GM12892 (cell line): ENCODE measurements at regions not wholly inside any gene's neighbourhood (a gene's known extent, or its start where the extent isn't known, plus 50 kb on each side); places are given as distances from the start of the nearest gene placed in this dataset.

ENCODE experiments used
- DNase-seq: peaks from one replicate; pipeline ENCODE4 v3.0.0; 2011; ENCODE audit not compliant: insufficient read length
- FAIRE-seq: peaks from 2 replicates; lab custom pipeline; 2011; peaks lifted over from hg19 to GRCh38; lab: Jason Lieb, UNC
- POLR2A ChIP-seq: IDR thresholded peaks from 2 replicates; pipeline ENCODE4 v1.6.1; 2011; ENCODE audit warnings: low read depth, low read length, control low read depth
- POLR2AphosphoS5 ChIP-seq: IDR thresholded peaks from 2 replicates; pipeline ENCODE4 v1.6.1; 2011; ENCODE audit warnings: low read depth, low read length, control low read depth
- TAF1 ChIP-seq: IDR thresholded peaks from 2 replicates; pipeline ENCODE4 v1.6.1; 2011; ENCODE audit warnings: low read depth, mild to moderate bottlenecking, control low read depth, low read length, borderline replicate concordance

- DNase-seq (no peak), FAIRE-seq (no peak)
- TF ChIP-seq TAF1: no peak
- TF ChIP-seq POLR2AphosphoS5: no peak
- no peak for TF ChIP-seq POLR2A
These were observed 50.4 kb downstream of the FHIP1A start for GRCh38 chr4:151459375-151459774.

- TF ChIP-seq TAF1 (no peak), POLR2A (no peak), POLR2AphosphoS5 (no peak)
These were observed 51.5 kb downstream of the FHIP1A start for GRCh38 chr4:151460434-151460833.

DNA sequence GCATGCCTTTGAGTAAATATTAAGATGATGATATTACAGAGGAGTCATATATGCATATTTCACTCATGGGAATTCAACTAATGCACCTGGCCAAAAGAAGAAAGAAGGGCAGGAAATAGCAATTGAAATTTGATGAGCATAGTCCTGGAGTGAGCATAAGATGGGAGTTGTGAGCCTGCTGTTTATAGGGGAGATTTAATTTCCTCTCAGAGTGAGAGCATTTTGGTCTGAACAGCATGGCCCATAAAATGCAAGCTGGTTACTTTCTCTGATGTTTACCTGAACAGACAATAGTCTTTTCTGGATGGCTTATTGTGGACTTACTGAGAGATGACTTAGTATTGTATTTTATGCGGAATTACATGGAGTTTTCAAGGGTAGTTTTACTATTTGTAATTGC lies 53.6 kb downstream of the FHIP1A start:
- DNase-seq (no peak), FAIRE-seq (no peak)
- no peak for TF ChIP-seq TAF1
- no peak for TF ChIP-seq POLR2AphosphoS5
- no peak for TF ChIP-seq POLR2A

More at GRCh38 chr4:151460434-151460833, 51.5 kb downstream of the FHIP1A start:
- DNase-seq (no peak), FAIRE-seq (no peak)

DNA sequence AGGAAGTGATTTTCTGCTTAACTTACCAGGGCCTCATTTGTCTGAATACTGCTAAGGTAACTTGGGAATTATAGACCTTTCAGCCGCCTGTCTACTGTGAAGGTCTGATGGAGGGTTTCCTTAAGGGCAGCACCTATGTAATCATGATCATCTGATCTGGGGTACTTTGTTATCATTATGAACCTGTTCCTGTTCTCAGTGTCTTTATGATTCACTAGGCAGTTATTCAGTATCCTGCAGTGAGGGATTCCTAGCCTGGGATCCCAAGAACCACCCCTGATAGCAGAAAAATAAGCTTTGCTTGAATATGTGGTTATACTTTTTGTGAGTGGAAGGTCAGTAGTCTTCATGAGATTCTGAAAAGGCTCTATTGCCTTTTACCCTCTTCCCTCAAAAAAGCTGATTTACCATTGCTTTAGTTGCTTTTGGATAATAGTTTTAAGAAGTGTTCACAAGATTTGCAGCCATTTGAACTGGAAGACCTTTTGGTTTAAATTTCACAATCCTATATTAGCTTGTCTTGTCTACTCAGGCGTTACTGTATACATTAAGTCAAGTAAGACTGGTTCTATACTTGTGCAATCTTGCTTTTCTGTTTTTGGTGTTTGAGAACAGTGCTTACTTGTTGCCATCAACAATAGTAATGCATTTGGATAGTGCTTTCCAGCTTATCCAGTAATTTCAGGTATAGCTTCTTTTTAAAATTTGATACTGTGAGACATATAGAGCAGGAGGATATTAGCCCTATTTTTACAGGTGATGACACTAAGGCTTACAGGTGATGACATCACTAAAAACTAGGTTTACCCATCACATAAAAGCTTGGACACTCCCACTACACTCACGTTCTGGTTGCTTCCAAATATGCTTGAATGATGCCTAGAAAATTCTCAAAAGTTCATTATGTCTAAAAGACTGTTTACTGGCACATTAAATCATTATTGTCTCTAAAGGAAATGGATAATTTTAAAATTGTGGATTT lies 60.0 kb downstream of the FHIP1A start:
- no peak for TF ChIP-seq POLR2A
- TF ChIP-seq POLR2AphosphoS5: no peak
- no peak for TF ChIP-seq TAF1
- DNase-seq: no peak
- FAIRE-seq: no peak

- DNase-seq: no peak
- no peak for FAIRE-seq
- TF ChIP-seq POLR2AphosphoS5 (no peak), POLR2A (no peak), TAF1 (no peak)
These were observed 61.0 kb downstream of the FHIP1A start for GRCh38 chr4:151469970-151470369.

- no peak for FAIRE-seq
- TF ChIP-seq TAF1 (no peak), POLR2A (no peak), POLR2AphosphoS5 (no peak)
- no peak for DNase-seq
These were observed 62.8 kb downstream of the FHIP1A start for GRCh38 chr4:151471728-151472127.

GRCh38 chr4:151472297-151472696 lies 63.3 kb downstream of the FHIP1A start:
- TF ChIP-seq TAF1 (no peak), POLR2AphosphoS5 (no peak), POLR2A (no peak)
- DNase-seq: no peak
- no peak for FAIRE-seq

DNA sequence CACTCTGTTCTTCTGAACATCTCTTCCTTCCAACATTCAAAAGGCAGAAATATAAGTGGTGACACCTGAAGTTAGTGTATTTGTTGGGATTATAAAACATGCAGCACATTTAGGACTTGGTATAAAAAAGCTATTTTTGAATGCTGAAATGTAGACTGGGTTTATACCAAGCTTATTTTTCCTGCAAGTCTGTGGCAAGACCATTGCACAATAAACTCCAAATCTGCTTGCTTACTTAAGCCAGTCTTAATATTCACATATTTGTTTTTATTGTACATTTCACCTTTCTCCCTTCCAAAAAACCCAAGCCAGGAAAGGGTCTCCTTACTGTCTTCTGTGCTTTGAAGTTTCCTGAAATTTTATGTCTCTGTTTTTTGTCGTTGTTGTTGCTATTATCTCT lies 63.7 kb downstream of the FHIP1A start:
- FAIRE-seq (no peak), DNase-seq (no peak)
- TF ChIP-seq POLR2AphosphoS5 (no peak), POLR2A (no peak), TAF1 (no peak)

GRCh38 chr4:151473521-151474097 lies 64.6 kb downstream of the FHIP1A start:
- FAIRE-seq (no peak), DNase-seq (no peak)
- TF ChIP-seq POLR2AphosphoS5: no peak
- no peak for TF ChIP-seq POLR2A
- no peak for TF ChIP-seq TAF1

DNA sequence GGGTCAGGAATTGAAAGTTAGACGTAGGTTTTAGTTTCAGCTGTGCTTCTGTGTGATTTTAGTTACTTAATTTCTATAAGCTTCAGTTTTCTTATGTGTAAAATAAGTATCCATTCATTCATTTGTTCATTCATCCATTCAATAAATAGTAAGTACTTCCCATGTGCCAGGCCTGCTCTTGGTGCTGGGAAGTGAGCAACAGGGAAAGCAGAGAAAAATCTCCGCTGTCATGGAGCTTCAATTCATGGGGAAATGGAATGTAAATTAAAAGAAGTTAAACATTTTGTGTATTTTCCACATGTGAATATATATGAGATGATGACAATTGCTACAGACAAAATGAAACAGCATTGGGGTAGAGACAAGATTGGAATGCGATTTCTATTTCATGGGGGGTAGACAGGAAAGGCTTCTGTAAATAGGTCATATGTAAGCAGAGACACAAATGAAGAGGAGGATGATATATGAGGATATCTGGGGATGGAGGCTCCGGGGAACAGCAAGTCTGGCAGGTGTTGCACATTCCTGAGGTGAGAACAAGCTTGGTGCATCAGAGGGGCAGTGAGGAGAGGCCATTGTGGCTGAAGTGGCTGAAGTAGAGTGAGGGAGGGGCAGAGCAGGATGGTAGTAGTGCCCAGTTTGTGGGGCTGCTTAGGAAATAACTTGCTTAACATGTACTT lies 66.2 kb downstream of the FHIP1A start:
- DNase-seq: no peak
- no peak for TF ChIP-seq TAF1
- TF ChIP-seq POLR2A: no peak
- no peak for TF ChIP-seq POLR2AphosphoS5
- no peak for FAIRE-seq

DNA sequence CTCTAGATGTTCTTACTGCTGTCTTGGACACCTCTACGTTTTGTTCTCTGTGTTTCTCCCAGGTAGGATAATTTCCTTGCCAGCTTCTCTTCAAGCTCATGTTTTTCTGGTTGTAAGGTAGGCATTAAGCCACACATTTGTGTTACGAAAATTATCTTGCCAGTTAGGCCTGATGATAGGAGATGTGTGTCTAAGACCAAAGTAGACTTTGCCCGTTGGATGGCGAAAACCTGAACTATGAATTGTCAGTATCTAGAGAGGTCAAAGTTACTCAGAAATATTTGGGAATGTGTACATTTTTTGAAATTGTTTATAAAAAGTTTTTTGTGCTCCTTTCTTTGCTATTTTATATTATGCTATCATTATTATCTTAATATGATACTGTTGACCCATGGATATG lies 72.8 kb downstream of the FHIP1A start:
- TF ChIP-seq TAF1 (no peak), POLR2A (no peak), POLR2AphosphoS5 (no peak)
- FAIRE-seq: no peak

DNA sequence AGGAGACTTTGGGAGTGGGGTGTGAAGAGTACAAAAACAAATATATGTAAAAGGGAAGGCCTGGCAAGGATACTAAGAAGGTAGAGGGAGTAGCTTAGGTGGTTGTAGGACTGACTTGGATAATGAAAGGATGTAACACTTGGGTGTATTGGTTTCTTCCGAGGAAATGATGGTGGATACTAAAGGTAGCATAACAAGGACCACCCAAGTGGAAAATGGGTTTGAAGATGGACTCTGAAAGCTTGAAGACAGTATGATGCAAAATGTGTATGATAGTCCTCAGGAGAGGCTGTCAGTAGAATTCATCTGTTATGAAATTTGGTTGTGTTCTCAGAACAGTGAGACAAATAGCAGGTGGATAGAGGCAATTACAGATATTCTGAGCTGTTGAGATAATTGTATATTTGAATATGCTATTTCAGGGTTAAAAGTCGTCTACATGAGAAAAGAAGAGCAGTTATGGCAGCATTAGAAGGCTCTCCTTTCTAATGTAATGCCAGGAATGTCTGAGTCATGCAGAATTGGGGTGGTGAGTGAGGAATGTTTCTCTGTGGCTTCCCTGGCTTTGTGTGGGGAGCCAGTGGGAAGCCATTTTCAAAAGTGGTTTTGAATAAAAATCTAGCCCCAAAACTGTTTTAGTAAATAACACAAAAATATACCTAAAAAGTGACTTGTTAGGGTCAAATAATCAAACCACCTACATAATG lies 75.6 kb downstream of the FHIP1A start:
- FAIRE-seq: no peak
- DNase-seq: no peak
- TF ChIP-seq TAF1: no peak
- TF ChIP-seq POLR2AphosphoS5: no peak
- no peak for TF ChIP-seq POLR2A

More for the DNA sequence above, 72.8 kb downstream of the FHIP1A start:
- DNase-seq: no peak

GRCh38 chr4:151485541-151486131 lies 76.7 kb downstream of the FHIP1A start:
- DNase-seq: no peak
- no peak for FAIRE-seq
- no peak for TF ChIP-seq POLR2A
- no peak for TF ChIP-seq TAF1
- TF ChIP-seq POLR2AphosphoS5: no peak
